GM06990 (cell line): ENCODE measurements at regions not wholly inside any gene's neighbourhood (a gene's known extent, or its start where the extent isn't known, plus 50 kb on each side); places are given as distances from the start of the nearest gene placed in this dataset.

ENCODE experiments used
- DNase-seq: peaks from one replicate; pipeline ENCODE4 v3.0.0-alpha.2; 2011; ENCODE audit not compliant: insufficient read length; ENCODE audit errors: extremely low read depth
- H3K27me3 ChIP-seq: replicated peaks from 2 replicates; pipeline ENCODE4 v1.6.0; 2011; ENCODE audit warnings: low read length; ENCODE audit not compliant: control insufficient read depth, insufficient read depth
- H3K36me3 ChIP-seq: 2 replicates; pipeline ENCODE4 v1.5.1; 2011; ENCODE audit warnings: low read length; ENCODE audit not compliant: control insufficient read depth, insufficient read depth
- H3K4me3 ChIP-seq: replicated peaks from 2 replicates; pipeline ENCODE4 v1.5.1; 2011; ENCODE audit warnings: low read depth, mild to moderate bottlenecking, control low read depth, low read length
- TF ChIP-seq, protein P1 (sequence below): IDR thresholded peaks from 2 replicates; pipeline ENCODE4 v1.5.1; 2011; ENCODE audit warnings: low read length, control low read depth, mild to moderate bottlenecking, inconsistent platforms; ENCODE audit not compliant: insufficient read depth, poor library complexity, severe bottlenecking

- no peak for DNase-seq
- H3K36me3 ChIP-seq = no peaks in the 10 kb centered on the region
- H3K4me3 ChIP-seq = no peak overlapping the region
- TF ChIP-seq, protein P1, sequence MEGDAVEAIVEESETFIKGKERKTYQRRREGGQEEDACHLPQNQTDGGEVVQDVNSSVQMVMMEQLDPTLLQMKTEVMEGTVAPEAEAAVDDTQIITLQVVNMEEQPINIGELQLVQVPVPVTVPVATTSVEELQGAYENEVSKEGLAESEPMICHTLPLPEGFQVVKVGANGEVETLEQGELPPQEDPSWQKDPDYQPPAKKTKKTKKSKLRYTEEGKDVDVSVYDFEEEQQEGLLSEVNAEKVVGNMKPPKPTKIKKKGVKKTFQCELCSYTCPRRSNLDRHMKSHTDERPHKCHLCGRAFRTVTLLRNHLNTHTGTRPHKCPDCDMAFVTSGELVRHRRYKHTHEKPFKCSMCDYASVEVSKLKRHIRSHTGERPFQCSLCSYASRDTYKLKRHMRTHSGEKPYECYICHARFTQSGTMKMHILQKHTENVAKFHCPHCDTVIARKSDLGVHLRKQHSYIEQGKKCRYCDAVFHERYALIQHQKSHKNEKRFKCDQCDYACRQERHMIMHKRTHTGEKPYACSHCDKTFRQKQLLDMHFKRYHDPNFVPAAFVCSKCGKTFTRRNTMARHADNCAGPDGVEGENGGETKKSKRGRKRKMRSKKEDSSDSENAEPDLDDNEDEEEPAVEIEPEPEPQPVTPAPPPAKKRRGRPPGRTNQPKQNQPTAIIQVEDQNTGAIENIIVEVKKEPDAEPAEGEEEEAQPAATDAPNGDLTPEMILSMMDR = no peak
- H3K27me3 ChIP-seq = no peaks in the 10 kb centered on the region
Observed at GRCh38 chr9:78782234-78782633, 485.3 kb downstream of the PSAT1 start.

GRCh38 chr9:78782858-78783257 is 485.9 kb downstream of the PSAT1 start:
- TF ChIP-seq, protein P1 = no peak
- DNase-seq = no peak
- no peak overlapping the region for H3K4me3 ChIP-seq
- H3K27me3 ChIP-seq = no peaks in the 10 kb centered on the region
- H3K36me3 ChIP-seq = no peaks in the 10 kb centered on the region

DNA sequence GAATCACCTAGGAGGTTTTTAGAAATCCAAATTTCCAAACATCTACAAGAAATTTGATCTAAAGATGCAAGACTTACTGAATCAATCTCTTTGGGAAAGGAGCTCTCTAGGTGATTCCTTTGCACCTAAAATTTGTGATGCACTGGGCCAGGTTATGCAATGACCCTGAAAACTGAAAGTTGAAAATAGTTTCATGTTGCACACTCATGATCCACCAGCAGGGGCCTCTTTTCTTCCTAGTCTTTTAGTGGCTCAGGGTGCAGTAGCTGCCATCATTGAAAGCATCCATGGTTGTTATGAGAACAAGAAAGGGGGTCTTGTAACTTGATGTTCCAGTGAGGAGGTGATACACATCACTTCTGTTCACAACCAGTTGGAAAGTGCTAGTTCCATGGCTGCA is 486.8 kb downstream of the PSAT1 start:
- Histone ChIP-seq H3K4me3 (no peak overlapping the region), H3K36me3 (no peaks in the 10 kb centered on the region), H3K27me3 (no peaks in the 10 kb centered on the region)
- TF ChIP-seq, protein P1 = peak; percentile 33
- no peak for DNase-seq

GRCh38 chr9:78786794-78787193 is 489.9 kb downstream of the PSAT1 start:
- DNase-seq = no peak
- Histone ChIP-seq H3K36me3 (no peaks in the 10 kb centered on the region), H3K27me3 (no peaks in the 10 kb centered on the region), H3K4me3 (no peak overlapping the region)
- TF ChIP-seq, protein P1 = no peak

GRCh38 chr9:78788101-78788500 is 491.2 kb downstream of the PSAT1 start:
- TF ChIP-seq, protein P1 = no peak
- Histone ChIP-seq H3K36me3 (no peaks in the 10 kb centered on the region), H3K27me3 (no peaks in the 10 kb centered on the region), H3K4me3 (no peak overlapping the region)
- no peak for DNase-seq

GRCh38 chr9:78791779-78792178 is 494.9 kb downstream of the PSAT1 start:
- Histone ChIP-seq H3K36me3 (no peaks in the 10 kb centered on the region), H3K27me3 (no peaks in the 10 kb centered on the region), H3K4me3 (no peak overlapping the region)
- TF ChIP-seq, protein P1 = no peak
- DNase-seq = no peak
